Right lobe of liver (tissue), 6 donors: ENCODE measurements at regions not wholly inside any gene's neighbourhood (a gene's known extent, or its start where the extent isn't known, plus 50 kb on each side); places are given as distances from the start of the nearest gene placed in this dataset.

Experiments
- ATAC-seq, 4 donors: fragments of 200-7000 bp; cut with Tn5 transposase; one replicate each; pipeline ENCODE4 v1.9.1; 2020; ENCODE audit warnings: mild to moderate bottlenecking in 4 of 4, moderate library complexity in 4 of 4
- DNase-seq, 3 donors: peaks; one replicate each; pipeline ENCODE4 v3.0.0-alpha.2; 2020
- H3K27ac ChIP-seq, 3 donors: fragments of 200-600 bp; one replicate each; pipeline ENCODE4 v1.8.0; 2022
- H3K27me3 ChIP-seq, 2 donors: fragments of 200-600 bp; one replicate each; pipeline ENCODE4 v1.8.0; 2022
- H3K36me3 ChIP-seq, 4 donors: fragments of 200-600 bp; sonication (generic) in 1 of 4; one replicate each; pipeline versions ENCODE4 v1.5.1 to v1.8.0; 2017 to 2022; ENCODE audit warnings: control low read depth in 1 of 4
- H3K4me1 ChIP-seq, 4 donors: fragments of 200-600 bp; sonication (generic) in 1 of 4; one replicate each; pipeline versions ENCODE4 v1.5.1 to v1.8.0; 2017 to 2022; ENCODE audit warnings: control low read depth in 1 of 4
- H3K4me3 ChIP-seq, 3 donors: fragments of 200-600 bp; one replicate each; pipeline ENCODE4 v1.8.0; 2022
- H3K9me3 ChIP-seq, 4 donors: fragments of 200-600 bp; sonication (generic) in 1 of 4; one replicate each; pipeline versions ENCODE4 v1.5.1 to v1.8.0; 2017 to 2022; ENCODE audit warnings: control low read depth in 1 of 4
- CTCF ChIP-seq, 4 donors: fragments of 200-600 bp in 3 of 4; fragments of 450-650 bp in 1 of 4; IDR thresholded peaks; one replicate each; pipeline versions ENCODE4 v1.5.1 to v1.8.0; 2016 to 2022; ENCODE audit warnings: antibody characterized with exemption in 4 of 4, mild to moderate bottlenecking in 2 of 4
- POLR2A ChIP-seq: fragments of 450-650 bp; IDR thresholded peaks from one replicate; pipeline ENCODE4 v1.6.1; 2017; ENCODE audit warnings: antibody characterized with exemption, mild to moderate bottlenecking
- WGBS: methylation state at CpG from one replicate; pipeline ENCODE4 v1.1.6; 2018; ENCODE audit warnings: low coverage, low lambda C conversion rate; ENCODE audit not compliant: insufficient coverage; ENCODE audit errors: missing lambda C conversion rate; 5-methylcytosine and 5-hydroxymethylcytosine counted together
- intact Hi-C, 2 donors: fragments of 100-400 bp; cut with DNase I; formaldehyde crosslinking; loops; one replicate each; pipeline versions ENCODE4 v1.11.2 to v1.14.1; 2022
- donor health status: DM: no; HTN: yes; CAD: no.
- donor health status: DM: no; HTN: no; CAD: no.
- donor health status: DM: no; HTN: no; CAD: no.
- donor health status: DM: no; HTN: yes; CAD: no.
- donor health status: DM: no; HTN: yes; CAD: no.

- H3K4me1 ChIP-seq, result no peaks in the 10 kb centered on the region
- H3K27me3 ChIP-seq, result no peaks in the 10 kb centered on the region
- ATAC-seq (no peak), DNase-seq (no peak)
- TF ChIP-seq CTCF (IDR thresholded peaks at IDR 0.05) (no peak), POLR2A (no peak)
- no peak overlapping the region for H3K27ac ChIP-seq
- WGBS, result 0% methylated on average over 1 of the region's 11 CpGs
- intact Hi-C loops, result loop anchor here (5.0 to 10.0 kb wide), 2 partner anchors 186 to 393 kb away; partner anchors contain the start of gene MN1 (in 1 of the 2)
- H3K9me3 ChIP-seq, result no peaks in the 10 kb centered on the region
- H3K36me3 ChIP-seq, result no peaks in the 10 kb centered on the region
- no peak overlapping the region for H3K4me3 ChIP-seq
Measured at GRCh38 chr22:27409299-27409698, 392.3 kb downstream of the MN1 start.

DNA sequence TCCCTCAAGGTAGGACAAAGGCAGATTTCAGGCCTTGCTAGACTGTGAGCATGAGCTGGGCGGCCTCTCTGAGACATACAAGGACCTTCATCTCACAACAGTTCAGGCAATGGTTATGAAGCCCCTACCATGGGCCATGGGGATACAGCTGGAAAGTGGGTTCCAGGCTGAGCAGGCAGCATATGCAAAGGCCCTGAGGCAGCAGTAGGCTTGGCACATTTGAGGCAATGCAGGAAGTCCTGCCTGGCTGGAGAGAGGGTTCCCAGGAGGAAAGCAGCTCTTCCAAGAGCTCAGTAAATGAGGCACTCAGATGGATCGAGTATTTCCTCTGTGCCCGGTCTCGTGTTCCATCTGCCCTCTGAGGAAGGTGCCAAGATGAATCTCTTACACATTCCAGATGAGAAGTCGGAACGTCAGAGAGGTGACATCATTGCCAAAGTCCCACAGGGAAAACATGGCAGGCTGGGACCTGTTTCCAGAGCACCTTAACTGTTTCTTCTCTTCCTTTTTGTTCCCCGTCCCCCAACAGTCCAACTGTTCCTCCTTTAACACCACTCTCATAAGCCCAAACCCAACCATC is 388.6 kb downstream of the MN1 start:
- H3K9me3 ChIP-seq, result no peaks in the 10 kb centered on the region
- intact Hi-C loops, result loop anchor here in 1 of 2 donors (5.0 kb wide), 1 partner anchor 389 kb away; the partner anchor contains the start of gene MN1
- H3K27me3 ChIP-seq, result no peaks in the 10 kb centered on the region
- TF ChIP-seq POLR2A (no peak), CTCF (IDR thresholded peaks at IDR 0.05) (no peak)
- DNase-seq (no peak), ATAC-seq (no peak)
- no peaks in the 10 kb centered on the region for H3K4me1 ChIP-seq
- no peaks in the 10 kb centered on the region for H3K36me3 ChIP-seq
- no peak overlapping the region for H3K4me3 ChIP-seq
- WGBS, result 63% methylated on average over 5 of the region's 7 CpGs
- H3K27ac ChIP-seq, result no peak overlapping the region

DNA sequence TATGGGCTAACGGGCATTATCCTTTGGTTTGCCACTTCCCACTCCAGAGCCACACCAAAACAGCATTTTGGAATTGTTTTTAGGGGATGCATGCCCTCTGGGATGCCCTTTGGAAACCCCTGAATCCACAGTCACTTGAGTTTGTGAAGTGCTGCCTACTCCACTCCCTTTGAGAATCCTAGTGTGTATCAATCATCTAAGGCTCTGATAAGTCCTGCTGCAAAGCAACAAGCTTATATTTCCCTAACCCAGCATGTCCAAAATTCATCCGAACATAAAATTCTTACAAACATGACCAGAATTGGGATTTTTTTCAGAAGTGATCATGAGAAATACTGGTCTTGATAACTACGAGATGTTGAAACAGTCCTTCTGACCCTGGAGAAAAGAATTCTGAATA is 387.9 kb downstream of the MN1 start:
- 48% methylated on average over 3 of the region's 3 CpGs for WGBS
- TF ChIP-seq POLR2A (no peak), CTCF (IDR thresholded peaks at IDR 0.05) (no peak)
- no peak overlapping the region for H3K27ac ChIP-seq
- H3K9me3 ChIP-seq, result no peaks in the 10 kb centered on the region
- H3K4me3 ChIP-seq, result no peak overlapping the region
- H3K36me3 ChIP-seq, result no peaks in the 10 kb centered on the region
- ATAC-seq, result no peak
- H3K4me1 ChIP-seq, result no peaks in the 10 kb centered on the region
- intact Hi-C loops, result loop anchor here in 1 of 2 donors (5.0 kb wide), 1 partner anchor 389 kb away; the partner anchor contains the start of gene MN1
- no peaks in the 10 kb centered on the region for H3K27me3 ChIP-seq
- no peak for DNase-seq

- Histone ChIP-seq H3K36me3 (no peaks in the 10 kb centered on the region), H3K4me3 (no peak overlapping the region), H3K27ac (no peak overlapping the region), H3K27me3 (no peaks in the 10 kb centered on the region), H3K4me1 (peaks cover 0 to 15% (median 7%) of the 10 kb centered on the region in 4 donors), H3K9me3 (no peaks in the 10 kb centered on the region)
- DNase-seq, result no peak
- no peak for ATAC-seq
- TF ChIP-seq POLR2A, result no peak
- TF ChIP-seq CTCF (IDR thresholded peaks at IDR 0.05), result no peak
- 22% methylated on average over 8 of the region's 12 CpGs for WGBS
- intact Hi-C loops, result no loop called here
Measured at GRCh38 chr22:27416511-27417420, 384.8 kb downstream of the MN1 start.
